HG02840 (cell line): ENCODE measurements at regions not wholly inside any gene's neighbourhood (a gene's known extent, or its start where the extent isn't known, plus 50 kb on each side); places are given as distances from the start of the nearest gene placed in this dataset.
"Not testable (repeated sequence)": the region's sequence is repeated elsewhere in the genome, so short reads cannot be mapped to it uniquely, and the experiment has no call there.

ENCODE experiments used
- ATAC-seq: cut with Tn5 transposase; IDR thresholded peaks from one replicate; pipeline ENCODE4 v1.9.1; 2021; ENCODE audit warnings: mild to moderate bottlenecking, moderate library complexity, moderate number of reproducible peaks; ENCODE audit not compliant: unreplicated experiment, low FRiP score

DNA sequence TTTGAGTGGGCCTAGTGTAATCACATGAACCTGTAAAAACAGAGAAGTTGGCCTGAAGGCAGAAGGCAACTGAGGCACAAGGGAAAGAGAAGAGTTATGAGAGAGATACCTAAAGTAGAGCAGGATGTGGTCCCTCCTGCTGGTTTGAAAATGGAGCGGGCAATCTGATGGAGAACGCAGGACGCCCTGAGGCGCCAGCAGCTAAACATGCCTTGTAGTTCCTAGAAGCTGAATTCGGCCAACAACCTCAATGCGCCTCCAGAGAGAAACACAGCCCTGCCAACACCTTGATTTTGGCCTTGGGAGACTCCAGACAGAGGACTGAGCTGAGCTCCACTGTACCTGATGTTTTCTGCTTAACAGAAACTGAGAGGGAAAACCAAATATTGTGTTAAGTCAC lies 469.9 kb downstream of the SOCS6 start:
- no peak for ATAC-seq

DNA sequence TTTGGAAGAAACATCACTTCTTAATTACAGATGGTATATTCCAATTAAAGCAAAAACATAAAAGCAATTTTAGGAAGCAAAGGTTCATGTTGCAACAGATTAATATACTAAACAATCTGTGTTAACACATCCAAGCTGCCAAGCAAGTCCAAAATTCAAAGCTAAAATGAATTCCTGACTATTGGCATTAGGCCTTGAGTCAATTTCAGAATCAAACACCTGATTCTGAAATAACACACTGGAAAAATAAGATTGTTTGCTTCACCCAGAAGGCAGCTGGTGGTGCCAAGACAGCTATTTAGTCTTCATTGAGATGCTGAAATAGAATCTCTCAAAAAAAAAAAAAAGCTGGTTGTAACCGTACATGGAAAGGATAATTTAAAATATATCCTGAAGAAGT lies 465.6 kb downstream of the SOCS6 start:
- ATAC-seq: no peak

DNA sequence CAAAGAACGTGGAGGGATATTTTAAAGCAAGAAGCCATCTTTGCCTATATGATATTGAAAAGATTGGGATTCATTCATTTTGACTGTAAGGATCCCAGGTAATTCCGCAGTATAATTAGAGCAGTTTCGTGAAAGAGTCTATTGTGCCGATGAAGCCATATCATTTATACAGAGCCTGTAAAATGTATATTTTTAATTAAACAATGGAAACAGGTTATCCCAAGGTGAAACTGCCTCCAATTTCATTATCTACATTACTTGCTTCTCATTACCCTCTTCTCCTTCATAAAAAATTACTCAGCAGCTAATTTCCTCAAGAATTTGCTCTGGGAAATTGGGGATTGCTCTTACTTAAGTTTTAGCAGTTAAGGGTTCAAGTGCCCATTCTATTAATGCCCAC lies 444.1 kb downstream of the SOCS6 start:
- ATAC-seq: no peak

- no peak for ATAC-seq
Measured at GRCh38 chr18:70732188-70732587, 443.3 kb downstream of the SOCS6 start.

GRCh38 chr18:70720607-70721006 lies 431.8 kb downstream of the SOCS6 start:
- ATAC-seq: no peak

DNA sequence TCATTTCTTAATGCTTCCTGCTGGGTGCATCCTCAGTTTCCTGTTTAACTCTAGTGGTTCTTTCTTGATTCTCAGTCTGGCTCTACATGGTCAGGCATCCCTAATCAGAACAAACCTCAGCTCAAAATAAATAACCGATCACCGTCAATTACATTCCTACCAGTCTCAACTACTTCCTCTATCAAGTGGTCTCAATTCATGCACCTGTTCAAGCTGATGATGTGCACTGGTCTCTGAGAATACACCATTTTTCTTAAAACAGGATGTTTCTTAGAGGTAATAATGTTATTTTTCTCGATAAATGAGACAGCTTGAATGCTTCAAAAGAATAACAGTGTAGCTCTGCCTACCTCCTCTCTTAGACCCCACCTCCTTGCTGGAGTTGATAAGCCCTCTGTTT lies 420.9 kb downstream of the SOCS6 start:
- no peak for ATAC-seq

- ATAC-seq: no peak
Measured at GRCh38 chr18:70709144-70709543, 420.3 kb downstream of the SOCS6 start.

DNA sequence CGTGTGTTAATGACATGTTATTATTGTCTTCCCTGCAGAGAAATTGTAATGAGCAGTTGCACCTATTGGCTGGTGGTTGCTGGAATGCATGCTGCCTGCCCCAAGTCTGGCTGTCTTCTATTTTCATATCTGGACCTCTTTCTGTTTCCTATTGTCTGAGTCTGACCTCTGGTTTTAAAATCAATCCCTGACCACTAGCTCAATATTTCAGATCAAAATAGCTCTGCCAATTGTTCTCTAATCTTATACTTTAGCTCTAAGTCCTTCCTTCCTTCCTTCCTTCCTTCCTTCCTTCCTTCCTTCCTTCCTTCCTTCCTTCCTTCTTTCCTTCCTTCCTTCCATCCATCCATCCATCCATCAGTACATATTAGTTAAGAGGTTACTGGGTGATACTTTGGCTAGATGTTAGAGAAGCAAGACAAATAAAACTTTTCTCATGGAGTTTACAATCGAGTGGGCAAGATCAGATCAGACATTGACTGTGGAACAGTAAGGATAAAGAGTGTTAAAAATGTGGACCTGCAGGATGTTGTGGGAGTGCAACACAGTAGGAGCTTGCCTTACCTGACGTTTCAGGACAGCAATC lies 417.1 kb downstream of the SOCS6 start:
- ATAC-seq: no peak

DNA sequence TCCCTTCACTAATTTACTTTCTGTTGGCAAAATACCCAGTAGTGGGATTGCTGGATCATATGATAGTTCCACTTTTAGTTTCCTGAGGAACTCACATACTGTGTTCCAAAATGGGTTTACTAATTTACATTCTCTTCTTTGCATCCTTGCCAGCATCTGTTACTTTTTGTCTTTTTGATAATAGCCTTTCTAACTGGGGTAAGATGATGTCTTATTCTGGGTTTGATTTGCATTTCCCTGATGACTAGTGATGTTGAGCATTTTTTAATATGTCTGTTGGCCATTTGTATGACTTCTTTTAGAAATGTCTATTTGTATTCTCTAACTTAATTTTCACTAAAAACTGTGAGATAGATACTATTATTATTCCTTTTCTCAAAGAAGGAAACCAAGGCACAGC lies 411.7 kb downstream of the SOCS6 start:
- ATAC-seq: no peak

- no peak for ATAC-seq
Measured at GRCh38 chr18:70698574-70698973, 409.7 kb downstream of the SOCS6 start.

- no peak for ATAC-seq
Measured at GRCh38 chr18:70693246-70693645, 404.4 kb downstream of the SOCS6 start.

DNA sequence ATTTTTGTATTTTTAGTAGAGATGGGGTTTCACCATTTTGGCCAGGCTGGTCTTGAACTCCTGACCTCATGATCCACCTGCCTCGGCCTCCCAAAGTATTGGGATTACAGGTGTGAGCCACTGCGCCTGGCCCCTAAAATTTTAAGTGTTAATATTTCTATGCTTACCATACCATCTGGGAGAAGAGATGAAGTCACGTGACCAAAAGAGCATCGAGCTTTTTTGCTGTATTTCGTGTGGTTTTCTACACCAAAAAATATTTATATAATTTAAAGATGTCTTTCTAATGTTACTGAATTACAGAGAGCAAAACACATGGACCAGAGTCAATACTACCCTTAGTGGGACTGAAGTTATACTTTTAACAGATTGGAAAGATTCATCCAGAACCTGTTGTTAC lies 400.9 kb downstream of the SOCS6 start:
- not testable (repeated sequence) for ATAC-seq

DNA sequence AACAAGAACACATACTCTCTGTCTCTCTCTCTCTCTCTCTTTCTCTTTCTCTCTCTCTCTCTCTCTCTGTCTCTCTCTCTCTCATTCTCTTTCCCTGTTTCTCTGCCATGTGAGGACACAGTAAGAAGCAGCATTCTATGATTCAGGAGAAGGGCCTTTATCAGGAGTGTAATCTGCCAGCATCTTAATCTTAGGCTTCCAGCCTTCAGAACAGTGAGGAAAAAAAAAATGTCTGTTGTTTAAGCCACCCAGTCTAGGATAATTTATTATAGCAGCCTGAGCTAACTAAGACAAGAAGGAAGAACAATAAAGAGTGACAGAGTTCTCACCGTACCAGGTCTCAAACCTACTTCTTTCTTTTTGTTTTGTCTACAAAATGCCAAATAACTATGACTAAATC lies 399.4 kb downstream of the SOCS6 start:
- ATAC-seq: no peak

DNA sequence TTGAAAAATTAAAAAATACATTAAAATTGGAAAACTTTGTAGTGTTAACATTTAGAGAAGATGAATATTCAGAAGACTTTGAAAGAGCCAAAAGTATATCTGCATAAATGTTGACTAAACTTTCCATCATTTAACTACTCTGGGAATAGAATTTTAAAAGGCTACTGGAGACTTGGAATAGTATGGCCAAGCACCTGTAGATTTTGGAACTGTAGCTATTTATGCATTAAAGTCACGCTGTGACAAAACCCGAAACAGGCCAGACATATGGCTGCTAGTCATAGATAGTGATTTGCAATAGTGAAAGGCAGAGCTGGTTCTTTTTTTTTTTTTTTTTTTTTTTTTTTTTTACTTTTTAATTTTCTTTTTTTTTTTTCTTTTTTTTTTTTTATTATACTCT lies 396.0 kb downstream of the SOCS6 start:
- ATAC-seq: no peak

GRCh38 chr18:70683263-70683662 lies 394.4 kb downstream of the SOCS6 start:
- no peak for ATAC-seq

DNA sequence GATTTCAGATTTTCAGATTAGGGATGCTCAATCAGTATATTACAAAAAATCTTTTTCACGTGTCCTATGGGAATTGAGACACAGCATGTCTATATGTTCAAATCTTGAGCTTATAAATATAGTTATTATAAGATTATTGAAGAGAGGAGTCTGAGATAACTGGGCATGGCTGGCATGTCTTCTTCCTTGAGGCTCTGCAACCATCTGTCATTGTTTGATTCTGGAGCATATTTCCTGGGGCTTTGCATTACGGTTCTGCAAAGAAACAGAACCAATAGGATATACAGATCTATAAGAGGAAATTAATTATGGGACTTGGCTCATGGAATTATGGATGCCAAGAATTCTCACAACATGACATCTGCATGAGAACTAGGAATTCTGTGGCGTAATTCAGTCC lies 386.1 kb downstream of the SOCS6 start:
- ATAC-seq: no peak

DNA sequence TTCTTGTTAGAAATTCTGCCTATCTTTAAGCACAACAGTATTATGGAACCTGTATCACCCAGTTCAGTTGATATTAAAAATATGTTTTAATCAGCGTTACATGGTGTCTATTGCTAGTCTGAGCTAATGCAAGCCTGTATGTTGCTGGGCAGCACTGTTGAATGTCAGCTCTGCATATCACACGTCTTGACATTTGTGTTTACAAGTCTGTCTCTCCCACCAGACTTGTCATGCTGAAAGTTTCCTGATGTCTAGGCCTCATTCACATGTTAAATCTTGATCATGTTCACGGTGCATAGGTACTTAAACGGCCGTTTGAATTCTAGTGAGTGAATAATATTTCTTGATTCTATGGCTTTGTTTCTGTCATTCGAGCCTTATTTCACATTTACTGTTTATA lies 385.0 kb downstream of the SOCS6 start:
- no peak for ATAC-seq

DNA sequence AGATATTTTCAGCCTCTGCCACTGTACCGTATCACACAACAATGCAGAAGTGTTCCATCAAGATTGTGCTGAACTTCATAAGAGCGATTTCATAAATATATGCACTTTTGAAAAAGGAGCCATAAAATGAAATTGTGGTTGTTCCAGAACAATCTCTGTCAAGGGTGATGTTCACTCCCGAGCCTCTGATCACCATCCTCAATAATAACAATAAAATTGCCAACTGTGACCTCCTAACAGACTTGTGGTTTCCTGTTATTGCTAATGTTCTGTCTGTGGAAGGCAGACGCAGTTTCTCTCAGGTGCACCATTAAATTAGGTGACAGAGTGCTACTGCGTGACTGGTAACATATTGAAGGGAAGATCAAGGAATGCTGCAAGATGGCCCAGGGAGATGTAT lies 383.7 kb downstream of the SOCS6 start:
- no peak for ATAC-seq

GRCh38 chr18:70671889-70672565 lies 383.2 kb downstream of the SOCS6 start:
- ATAC-seq: no peak

- no peak for ATAC-seq
Measured at GRCh38 chr18:70666936-70667335, 378.1 kb downstream of the SOCS6 start.

DNA sequence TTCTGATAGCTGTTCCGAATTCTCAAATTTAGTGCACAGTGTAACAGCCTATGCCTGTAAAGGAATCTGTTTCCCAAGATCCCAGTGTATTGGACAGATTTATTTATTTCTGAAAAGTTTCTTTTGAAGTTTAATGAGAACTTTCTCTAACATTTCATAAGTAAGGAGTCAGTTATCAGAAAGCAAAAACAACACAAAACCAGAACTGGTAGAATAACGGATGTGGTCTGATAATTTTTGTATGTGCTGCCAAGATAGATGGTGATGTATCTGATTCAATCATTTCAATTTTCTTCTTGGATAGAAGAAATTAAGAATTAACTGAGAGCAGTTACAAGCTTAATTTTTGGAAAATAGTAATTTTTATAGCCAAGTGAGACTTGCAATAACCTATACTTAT lies 374.3 kb downstream of the SOCS6 start:
- no peak for ATAC-seq

DNA sequence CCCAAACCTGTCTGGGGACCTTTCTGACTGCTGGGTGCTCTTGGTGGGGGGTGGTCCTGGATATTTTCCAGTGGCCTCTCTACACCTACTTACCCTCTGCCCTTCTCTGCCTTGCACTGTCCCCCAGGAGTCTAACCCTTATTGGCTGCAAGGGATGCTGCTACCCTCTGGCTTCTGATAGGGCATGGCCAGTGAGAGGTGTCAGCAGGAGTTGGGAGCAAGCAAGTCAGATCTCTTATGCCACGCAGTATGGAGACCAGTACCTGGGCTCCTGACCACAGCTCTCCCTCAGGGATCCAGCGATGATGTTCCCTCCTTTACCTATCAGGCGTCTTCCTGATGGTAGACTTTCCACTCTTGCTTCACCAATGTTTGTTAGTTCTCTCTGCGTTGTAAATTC lies 373.7 kb downstream of the SOCS6 start:
- no peak for ATAC-seq
